ENCODE measurements at regions not wholly inside any gene's neighbourhood (a gene's known extent, or its start where the extent isn't known, plus 50 kb on each side); places are given as distances from the start of the nearest gene placed in this dataset.
"Not testable (repeated sequence)": the region's sequence is repeated elsewhere in the genome, so short reads cannot be mapped to it uniquely, and the experiment has no call there.

DNA sequence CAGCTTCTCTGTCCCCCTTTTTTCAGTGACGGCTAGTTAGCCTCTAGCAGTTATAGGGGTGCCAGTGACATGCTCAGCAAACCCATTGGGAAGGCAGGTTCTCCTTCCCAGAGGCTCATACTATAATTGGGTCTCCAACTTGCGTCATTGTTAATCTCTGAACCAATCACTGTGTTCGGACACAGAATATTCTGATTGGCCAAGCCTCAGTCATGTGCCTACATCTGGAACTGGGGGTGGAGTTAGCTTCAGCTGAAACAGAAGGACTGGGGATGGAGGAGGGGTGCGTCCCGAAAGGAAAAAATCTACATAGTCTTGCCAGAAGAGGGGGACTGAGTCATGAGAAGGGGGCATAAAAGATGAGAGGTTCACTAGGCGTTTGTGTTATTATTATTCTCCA, 165.6 kb downstream of the SUDS3 start:
- intact Hi-C loops (cut with DNase I, micrococcal nuclease): no loop called here
- CTCF ChIA-PET: no interaction called here
- no peak for ATAC-seq

DNA sequence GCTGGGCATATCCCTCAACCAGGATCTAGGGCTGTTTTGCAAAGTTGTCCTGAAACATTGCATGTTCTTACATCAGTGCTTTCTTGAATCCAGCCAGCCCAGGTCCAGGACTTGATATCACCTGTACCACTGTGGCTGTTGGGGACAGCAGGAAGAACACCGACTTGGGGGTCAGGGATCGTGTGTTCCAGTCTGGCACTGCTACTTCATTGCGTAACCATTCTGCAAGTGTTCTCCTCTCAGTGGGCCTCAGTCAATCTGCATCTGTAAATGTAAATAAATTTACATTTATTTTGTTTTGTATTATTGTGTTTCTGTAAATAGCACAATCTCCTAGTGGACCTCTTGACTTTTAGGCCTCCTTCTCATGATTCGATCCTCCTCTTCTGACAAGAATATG, 167.3 kb downstream of the SUDS3 start:
- ChIA-PET CTCF (no interaction called here), POLR2A (no interaction called here)
- intact Hi-C loops (cut with DNase I, micrococcal nuclease): no loop called here
- peaks cover 3% of the 10 kb centered on the region for H3K27me3 Mint-ChIP-seq
- no peak for DNase-seq
- ATAC-seq: no peak
- H3K27ac Mint-ChIP-seq: no peak overlapping the region
- no peaks in the 10 kb centered on the region for H3K9me3 Mint-ChIP-seq (ENCODE audit: low read depth)
- no peaks in the 10 kb centered on the region for H3K36me3 Mint-ChIP-seq (ENCODE audit: low read depth)
- no peak overlapping the region for H3K4me3 Mint-ChIP-seq
- H3K4me1 Mint-ChIP-seq: no peaks in the 10 kb centered on the region

More for the DNA sequence above, 165.6 kb downstream of the SUDS3 start:
- no peak for DNase-seq
- Mint-ChIP-seq H3K9me3 (ENCODE audit: low read depth) (no peaks in the 10 kb centered on the region), H3K36me3 (ENCODE audit: low read depth) (no peaks in the 10 kb centered on the region), H3K4me1 (no peaks in the 10 kb centered on the region), H3K27ac (no peak overlapping the region), H3K4me3 (no peak overlapping the region), H3K27me3 (peaks cover 4% of the 10 kb centered on the region)
- POLR2A ChIA-PET: no interaction called here

DNA sequence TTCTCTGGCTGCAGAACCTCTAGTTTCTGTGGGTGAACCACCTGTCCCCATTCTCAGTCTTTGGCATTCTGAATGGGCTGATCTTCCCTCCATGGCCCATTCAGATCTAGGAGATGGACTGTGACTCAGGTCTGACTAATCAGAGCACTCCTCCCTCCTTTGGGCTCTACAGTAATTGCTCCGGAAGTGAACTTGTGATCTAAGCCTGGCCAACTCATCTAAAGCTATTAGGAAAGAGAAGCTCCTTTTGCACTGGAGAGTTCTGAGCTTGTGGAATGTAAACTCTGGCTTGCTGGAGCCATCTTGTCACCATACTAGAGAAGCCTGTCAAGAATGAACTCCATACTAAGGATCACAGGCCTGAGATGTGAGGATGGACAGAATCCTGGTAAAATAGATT, 168.2 kb downstream of the SUDS3 start:
- no peaks in the 10 kb centered on the region for H3K27me3 Mint-ChIP-seq
- no peaks in the 10 kb centered on the region for H3K36me3 Mint-ChIP-seq (ENCODE audit: low read depth)
- intact Hi-C loops (cut with DNase I, micrococcal nuclease): no loop called here
- no peak overlapping the region for H3K4me3 Mint-ChIP-seq
- ChIA-PET POLR2A (no interaction called here), CTCF (interaction anchor here (1.0 kb wide), 1 partner anchor 869 kb away, joined by 3 read pairs; no protein-coding TSS in a partner anchor)
- H3K4me1 Mint-ChIP-seq: no peaks in the 10 kb centered on the region
- DNase-seq: no peak
- no peaks in the 10 kb centered on the region for H3K9me3 Mint-ChIP-seq (ENCODE audit: low read depth)
- no peak for ATAC-seq
- no peak overlapping the region for H3K27ac Mint-ChIP-seq

- POLR2A ChIA-PET; intact Hi-C loops (cut with DNase I, micrococcal nuclease); H3K4me3 Mint-ChIP-seq; DNase-seq; CTCF ChIA-PET; H3K36me3 Mint-ChIP-seq (ENCODE audit: low read depth); H3K27ac Mint-ChIP-seq; H3K9me3 Mint-ChIP-seq (ENCODE audit: low read depth); ATAC-seq; H3K4me1 Mint-ChIP-seq; H3K27me3 Mint-ChIP-seq: not testable (repeated sequence)
Measured at GRCh38 chr12:118547606-118548005, 171.3 kb downstream of the SUDS3 start.

- Mint-ChIP-seq H3K4me3 (no peak overlapping the region), H3K27ac (no peak overlapping the region), H3K27me3 (no peaks in the 10 kb centered on the region), H3K4me1 (no peaks in the 10 kb centered on the region), H3K9me3 (ENCODE audit: low read depth) (peaks cover 3% of the 10 kb centered on the region), H3K36me3 (ENCODE audit: low read depth) (no peaks in the 10 kb centered on the region)
- POLR2A ChIA-PET: interaction anchor here (0.6 kb wide), 1 partner anchor 56 kb away, joined by 3 read pairs; no protein-coding TSS in a partner anchor
- ATAC-seq (no peak), DNase-seq (no peak)
- intact Hi-C loops (cut with DNase I, micrococcal nuclease): no loop called here
- CTCF ChIA-PET: no interaction called here
Measured at GRCh38 chr12:118548887-118549509, 172.6 kb downstream of the SUDS3 start.

DNA sequence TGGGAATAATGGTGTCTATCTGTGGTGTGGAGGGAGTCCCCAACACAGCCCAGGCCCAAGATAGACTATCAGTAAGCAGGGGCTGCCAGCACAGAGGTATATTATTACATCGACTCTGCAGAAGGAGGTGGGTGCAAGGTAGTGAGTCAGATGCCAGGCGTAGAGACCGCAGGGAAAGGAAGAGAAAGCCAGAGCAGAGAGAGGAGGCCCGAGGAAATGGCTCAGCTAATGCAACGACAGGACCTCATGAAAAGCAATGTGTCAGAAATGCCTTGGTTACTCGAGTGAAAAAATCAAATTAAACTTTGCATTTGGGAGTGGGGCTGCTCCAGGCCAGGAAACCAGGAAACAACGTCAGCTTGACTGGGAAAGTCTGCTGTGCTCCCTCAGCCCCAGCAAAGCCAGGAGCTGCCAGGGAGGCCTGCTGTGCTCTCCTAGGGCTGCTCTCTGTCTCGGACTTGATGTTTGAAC, 173.2 kb downstream of the SUDS3 start:
- no peaks in the 10 kb centered on the region for H3K4me1 Mint-ChIP-seq
- H3K4me3 Mint-ChIP-seq: no peak overlapping the region
- ChIA-PET CTCF (no interaction called here), POLR2A (no interaction called here)
- intact Hi-C loops (cut with DNase I, micrococcal nuclease): no loop called here
- no peak for DNase-seq
- no peak overlapping the region for H3K27ac Mint-ChIP-seq
- no peak for ATAC-seq
- H3K27me3 Mint-ChIP-seq: no peaks in the 10 kb centered on the region
- H3K36me3 Mint-ChIP-seq (ENCODE audit: low read depth): no peaks in the 10 kb centered on the region
- peaks cover 3% of the 10 kb centered on the region for H3K9me3 Mint-ChIP-seq (ENCODE audit: low read depth)

DNA sequence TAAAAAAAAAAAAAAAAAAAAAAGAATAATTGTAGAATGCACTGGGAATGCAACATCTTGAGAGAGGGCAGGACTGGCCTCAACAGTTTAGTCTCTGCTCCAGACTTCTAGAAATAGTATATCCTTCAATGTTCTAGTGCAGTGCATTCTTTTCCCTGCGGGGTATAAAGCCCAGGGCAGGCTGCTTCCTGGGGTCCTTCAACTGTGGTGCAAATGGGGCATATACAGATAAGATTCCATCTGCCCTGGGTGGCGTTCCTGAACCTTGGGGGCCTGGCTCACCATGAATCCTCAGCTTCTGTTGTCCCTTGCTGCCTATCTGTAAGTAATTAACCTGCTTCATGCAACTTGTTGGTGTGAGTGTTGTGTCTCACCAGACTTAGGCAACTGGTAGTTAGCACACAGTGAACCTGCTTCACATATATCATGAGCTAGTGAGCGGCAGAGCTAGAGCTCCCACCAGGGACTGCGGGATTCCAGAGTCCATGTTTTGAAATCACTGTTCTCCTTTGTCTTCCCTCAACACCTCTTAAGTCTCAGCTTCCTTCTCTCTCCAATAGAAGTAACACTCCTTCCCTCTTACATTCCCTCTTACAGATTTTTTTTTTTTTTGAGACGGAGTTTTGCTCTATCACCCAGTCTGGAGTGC, 177.6 kb downstream of the SUDS3 start:
- H3K4me1 Mint-ChIP-seq: no peaks in the 10 kb centered on the region
- H3K9me3 Mint-ChIP-seq (ENCODE audit: low read depth): peaks cover 3% of the 10 kb centered on the region
- POLR2A ChIA-PET: no interaction called here
- no peak overlapping the region for H3K27ac Mint-ChIP-seq
- H3K36me3 Mint-ChIP-seq (ENCODE audit: low read depth): no peaks in the 10 kb centered on the region
- H3K27me3 Mint-ChIP-seq: peaks cover 2% of the 10 kb centered on the region
- intact Hi-C loops (cut with DNase I, micrococcal nuclease): no loop called here
- DNase-seq (no peak), ATAC-seq (no peak)
- CTCF ChIA-PET: interaction anchor here (0.6 kb wide), 1 partner anchor 43 kb away, joined by 3 read pairs; no protein-coding TSS in a partner anchor
- H3K4me3 Mint-ChIP-seq: no peak overlapping the region

DNA sequence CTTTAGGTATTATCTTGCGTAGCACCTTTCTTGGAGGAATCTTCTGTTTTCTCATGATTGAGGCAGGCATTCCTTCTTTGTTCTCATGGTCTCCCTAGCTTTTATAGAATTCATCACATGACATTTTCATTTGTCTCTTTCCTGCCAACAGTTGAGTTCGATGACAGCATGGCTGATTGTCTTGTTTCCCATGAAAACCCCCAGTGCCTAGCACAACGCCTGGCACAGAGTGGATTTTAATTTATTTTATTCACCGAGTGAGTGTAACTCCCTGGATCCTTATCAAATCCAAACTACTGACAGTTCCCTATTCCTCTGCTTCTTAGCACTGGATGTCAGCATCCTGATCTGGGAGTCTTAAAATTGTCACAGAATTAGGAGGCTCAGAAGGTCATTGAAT, 182.6 kb downstream of the SUDS3 start:
- CTCF ChIA-PET: interaction anchor here (1.0 kb wide), 1 partner anchor 11 kb away, joined by 3 read pairs; no protein-coding TSS in a partner anchor
- no peak for DNase-seq
- POLR2A ChIA-PET: no interaction called here
- Mint-ChIP-seq H3K27ac (no peak overlapping the region), H3K9me3 (ENCODE audit: low read depth) (no peaks in the 10 kb centered on the region), H3K4me3 (no peak overlapping the region), H3K4me1 (no peaks in the 10 kb centered on the region), H3K27me3 (peaks cover 2% of the 10 kb centered on the region), H3K36me3 (ENCODE audit: low read depth) (no peaks in the 10 kb centered on the region)
- ATAC-seq: no peak
- intact Hi-C loops (cut with DNase I, micrococcal nuclease): no loop called here

GRCh38 chr12:118560733-118561132, 184.4 kb downstream of the SUDS3 start:
- ChIA-PET CTCF (interaction anchor here (1.0 kb wide), 1 partner anchor 8 kb away, joined by 3 read pairs; no protein-coding TSS in a partner anchor), POLR2A (no interaction called here)
- no peaks in the 10 kb centered on the region for H3K36me3 Mint-ChIP-seq (ENCODE audit: low read depth)
- peaks cover 2% of the 10 kb centered on the region for H3K27me3 Mint-ChIP-seq
- no peak for DNase-seq
- H3K9me3 Mint-ChIP-seq (ENCODE audit: low read depth): no peaks in the 10 kb centered on the region
- H3K4me1 Mint-ChIP-seq: no peaks in the 10 kb centered on the region
- ATAC-seq: no peak
- H3K4me3 Mint-ChIP-seq: no peak overlapping the region
- intact Hi-C loops (cut with DNase I, micrococcal nuclease): no loop called here
- no peak overlapping the region for H3K27ac Mint-ChIP-seq

- Mint-ChIP-seq H3K4me1 (no peaks in the 10 kb centered on the region), H3K36me3 (ENCODE audit: low read depth) (no peaks in the 10 kb centered on the region), H3K27ac (no peak overlapping the region), H3K27me3 (peaks cover 2% of the 10 kb centered on the region), H3K4me3 (no peak overlapping the region), H3K9me3 (ENCODE audit: low read depth) (peaks cover 2% of the 10 kb centered on the region)
- no peak for DNase-seq
- ChIA-PET CTCF (no interaction called here), POLR2A (no interaction called here)
- intact Hi-C loops (cut with DNase I, micrococcal nuclease): no loop called here
- ATAC-seq: no peak
Measured at GRCh38 chr12:118571730-118572129, 195.4 kb downstream of the SUDS3 start.

DNA sequence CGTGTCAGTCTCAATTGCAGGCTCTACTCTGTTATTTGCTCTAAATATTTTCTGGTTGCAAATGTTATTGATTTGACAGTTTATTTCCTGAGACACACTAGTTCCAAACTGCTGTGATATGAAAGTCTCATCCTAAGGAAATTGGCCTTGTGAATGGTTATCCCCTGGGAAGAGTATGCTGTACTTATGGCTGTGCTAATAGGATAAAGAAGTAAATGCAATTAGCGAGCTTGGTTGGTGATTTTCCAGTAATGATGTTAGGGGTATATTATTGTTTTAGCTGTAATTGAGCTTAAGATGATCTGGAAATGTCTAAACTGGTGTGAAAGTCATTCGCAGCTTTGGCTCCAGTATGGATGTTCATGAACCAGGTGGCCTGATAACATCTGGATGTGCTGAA, 197.9 kb downstream of the SUDS3 start:
- CTCF ChIA-PET: interaction anchor here (0.8 kb wide), 1 partner anchor 12 kb away, joined by 3 read pairs; no protein-coding TSS in a partner anchor
- POLR2A ChIA-PET: no interaction called here

GRCh38 chr12:118575730-118576129, 199.4 kb downstream of the SUDS3 start:
- ATAC-seq (no peak), DNase-seq (no peak)
- H3K4me1 Mint-ChIP-seq: no peaks in the 10 kb centered on the region
- ChIA-PET POLR2A (no interaction called here), CTCF (no interaction called here)
- no peak overlapping the region for H3K27ac Mint-ChIP-seq
- peaks cover 2% of the 10 kb centered on the region for H3K9me3 Mint-ChIP-seq (ENCODE audit: low read depth)
- H3K27me3 Mint-ChIP-seq: peaks cover 4% of the 10 kb centered on the region
- no peak overlapping the region for H3K4me3 Mint-ChIP-seq
- H3K36me3 Mint-ChIP-seq (ENCODE audit: low read depth): no peaks in the 10 kb centered on the region
- intact Hi-C loops (cut with DNase I, micrococcal nuclease): no loop called here

More for the DNA sequence above, 197.9 kb downstream of the SUDS3 start:
- DNase-seq (no peak), ATAC-seq (no peak)
- Mint-ChIP-seq H3K4me1 (no peaks in the 10 kb centered on the region), H3K36me3 (ENCODE audit: low read depth) (no peaks in the 10 kb centered on the region), H3K27ac (no peak overlapping the region), H3K9me3 (ENCODE audit: low read depth) (peaks cover 2% of the 10 kb centered on the region), H3K27me3 (peaks cover 2% of the 10 kb centered on the region), H3K4me3 (no peak overlapping the region)
- intact Hi-C loops (cut with DNase I, micrococcal nuclease): no loop called here

All from activated CD4-positive, alpha-beta T cell treated with anti-CD3 and anti-CD28 coated beads for 36 hours (primary cell).